ENCODE measurements at regions not wholly inside any gene's neighbourhood (a gene's known extent, or its start where the extent isn't known, plus 50 kb on each side); places are given as distances from the start of the nearest gene placed in this dataset.

DNA sequence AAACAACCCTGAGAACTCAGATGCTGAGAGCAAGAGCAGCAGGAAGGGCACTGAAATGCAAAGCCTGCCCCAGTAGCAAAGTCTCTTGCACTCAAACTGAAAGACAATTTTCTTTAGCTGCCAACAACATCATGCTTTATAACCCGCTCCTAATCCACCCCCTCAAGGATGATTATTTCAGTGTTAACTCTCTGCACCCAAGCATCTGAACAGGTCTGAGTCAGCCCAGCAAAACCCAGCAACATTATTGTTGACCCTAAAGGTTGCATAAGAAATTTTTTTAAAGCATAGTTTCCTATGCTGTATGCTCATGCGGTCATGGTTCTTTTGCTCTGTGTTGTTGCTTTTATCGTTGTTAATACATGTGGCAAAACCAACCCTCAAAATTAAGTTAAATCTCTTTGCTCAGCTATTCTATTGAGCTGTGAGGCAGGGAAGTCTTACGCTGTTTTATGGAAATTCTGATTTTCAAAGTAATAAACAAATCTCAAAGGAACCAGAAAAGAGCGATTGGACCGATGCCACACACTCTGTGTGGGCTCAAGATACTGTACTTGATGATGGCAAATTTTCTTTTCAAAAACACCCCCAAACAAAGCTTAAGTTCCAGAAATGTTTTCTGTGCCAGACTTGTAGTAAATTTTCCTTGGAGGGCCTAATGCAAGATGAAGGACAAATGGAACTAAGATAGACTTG is 440.6 kb upstream of the MPDZ start:
- no peak for TF ChIP-seq CTCF (IDR thresholded peaks at IDR 0.05)
- TF ChIP-seq EZH2 (IDR thresholded peaks at IDR 0.05; ENCODE audit: borderline replicate concordance, insufficient read depth, low read depth, low read length, poor library complexity, severe bottlenecking), result no peak

Data from B cell (primary cell).